KMS-11 (cell line): ENCODE measurements at regions not wholly inside any gene's neighbourhood (a gene's known extent, or its start where the extent isn't known, plus 50 kb on each side); places are given as distances from the start of the nearest gene placed in this dataset.
"Not testable (repeated sequence)": the region's sequence is repeated elsewhere in the genome, so short reads cannot be mapped to it uniquely, and the experiment has no call there.

Source experiments
- H2AFZ ChIP-seq: fragments of 200-600 bp; sonication (generic); 2 replicates; pipeline ENCODE4 v1.6.1; 2016; ENCODE audit warnings: antibody characterized with exemption, mixed run types, low read depth
- H3K27ac ChIP-seq: fragments of 200-600 bp; sonication (generic); 2 replicates; pipeline ENCODE4 v1.6.1; 2016; ENCODE audit warnings: mild to moderate bottlenecking, mixed run types
- H3K27me3 ChIP-seq: fragments of 200-600 bp; sonication (generic); 2 replicates; pipeline ENCODE4 v1.6.1; 2017; ENCODE audit warnings: mild to moderate bottlenecking, low read depth, mixed run types, moderate library complexity; ENCODE audit not compliant: insufficient read depth
- H3K36me3 ChIP-seq: fragments of 200-600 bp; sonication (generic); 2 replicates; pipeline ENCODE4 v1.6.1; 2017; ENCODE audit warnings: mild to moderate bottlenecking, mixed run types; ENCODE audit not compliant: insufficient read depth
- H3K4me1 ChIP-seq: fragments of 200-600 bp; sonication (generic); 2 replicates; pipeline ENCODE4 v1.6.1; 2016; ENCODE audit warnings: mild to moderate bottlenecking, low read depth, mixed run types; ENCODE audit not compliant: poor library complexity, severe bottlenecking
- H3K4me2 ChIP-seq: fragments of 200-600 bp; sonication (generic); 2 replicates; pipeline ENCODE4 v1.7.0; 2016; ENCODE audit warnings: mild to moderate bottlenecking, mixed run types
- H3K4me3 ChIP-seq: fragments of 200-600 bp; sonication (generic); IDR thresholded peaks from 2 replicates; pipeline ENCODE4 v1.6.1; 2017; ENCODE audit warnings: low read depth, low read length, mixed read lengths; ENCODE audit not compliant: insufficient read depth
- H3K79me2 ChIP-seq: fragments of 200-600 bp; sonication (generic); 2 replicates; pipeline ENCODE4 v1.6.1; 2016; ENCODE audit warnings: low read depth, mixed run types; ENCODE audit not compliant: insufficient read depth
- H3K9ac ChIP-seq: fragments of 200-600 bp; sonication (generic); 2 replicates; pipeline ENCODE4 v1.6.1; 2016; ENCODE audit warnings: mild to moderate bottlenecking, mixed run types
- H4K20me1 ChIP-seq: fragments of 200-600 bp; sonication (generic); 2 replicates; pipeline ENCODE4 v1.6.1; 2016; ENCODE audit warnings: mild to moderate bottlenecking, mixed run types; ENCODE audit not compliant: insufficient read depth
- CTCF ChIP-seq: fragments of 200-600 bp; sonication (generic); conservative IDR thresholded peaks from 2 replicates; pipeline ENCODE4 v1.6.1; 2017; ENCODE audit warnings: low read depth, mild to moderate bottlenecking, antibody characterized with exemption, low read length, moderate library complexity, mixed read lengths

- Histone ChIP-seq H3K27ac (no peak overlapping the region), H3K4me1 (no peaks in the 10 kb centered on the region), H3K4me2 (no peak overlapping the region), H3K27me3 (no peaks in the 10 kb centered on the region), H3K4me3 (no peak overlapping the region), H4K20me1 (no peaks in the 10 kb centered on the region), H2AFZ (no peak overlapping the region), H3K79me2 (no peaks in the 10 kb centered on the region), H3K9ac (no peak overlapping the region), H3K36me3 (no peaks in the 10 kb centered on the region)
- no peak for TF ChIP-seq CTCF
These were observed 83.4 kb upstream of the KCND2 start for GRCh38 chr7:120189623-120190022.

- no peak overlapping the region for H2AFZ ChIP-seq
- no peaks in the 10 kb centered on the region for H3K4me1 ChIP-seq
- no peaks in the 10 kb centered on the region for H4K20me1 ChIP-seq
- H3K9ac ChIP-seq: no peak overlapping the region
- no peak overlapping the region for H3K4me3 ChIP-seq
- H3K4me2 ChIP-seq: no peak overlapping the region
- no peak overlapping the region for H3K27ac ChIP-seq
- no peaks in the 10 kb centered on the region for H3K79me2 ChIP-seq
- no peak for TF ChIP-seq CTCF
- H3K27me3 ChIP-seq: no peaks in the 10 kb centered on the region
- H3K36me3 ChIP-seq: no peaks in the 10 kb centered on the region
These were observed 82.9 kb upstream of the KCND2 start for GRCh38 chr7:120190109-120190508.

GRCh38 chr7:120190566-120190965 lies 82.4 kb upstream of the KCND2 start:
- H3K9ac ChIP-seq: no peak overlapping the region
- no peaks in the 10 kb centered on the region for H3K27me3 ChIP-seq
- no peak overlapping the region for H3K4me2 ChIP-seq
- no peaks in the 10 kb centered on the region for H4K20me1 ChIP-seq
- no peak for TF ChIP-seq CTCF
- no peaks in the 10 kb centered on the region for H3K36me3 ChIP-seq
- no peak overlapping the region for H2AFZ ChIP-seq
- no peak overlapping the region for H3K27ac ChIP-seq
- no peaks in the 10 kb centered on the region for H3K4me1 ChIP-seq
- H3K4me3 ChIP-seq: no peak overlapping the region
- no peaks in the 10 kb centered on the region for H3K79me2 ChIP-seq

GRCh38 chr7:120191423-120191822 lies 81.6 kb upstream of the KCND2 start:
- not testable (repeated sequence) for H3K36me3 ChIP-seq, H2AFZ ChIP-seq, H3K9ac ChIP-seq, H3K4me3 ChIP-seq, H4K20me1 ChIP-seq, H3K27ac ChIP-seq, H3K4me1 ChIP-seq, H3K79me2 ChIP-seq, H3K4me2 ChIP-seq, H3K27me3 ChIP-seq

- no peaks in the 10 kb centered on the region for H3K4me1 ChIP-seq
- no peaks in the 10 kb centered on the region for H3K79me2 ChIP-seq
- H4K20me1 ChIP-seq: no peaks in the 10 kb centered on the region
- no peak overlapping the region for H3K4me3 ChIP-seq
- no peak overlapping the region for H3K9ac ChIP-seq
- H3K36me3 ChIP-seq: no peaks in the 10 kb centered on the region
- no peaks in the 10 kb centered on the region for H3K27me3 ChIP-seq
- H3K27ac ChIP-seq: no peak overlapping the region
- TF ChIP-seq CTCF: no peak
- H2AFZ ChIP-seq: no peak overlapping the region
- H3K4me2 ChIP-seq: no peak overlapping the region
These were observed 71.7 kb upstream of the KCND2 start for GRCh38 chr7:120201290-120201689.
